GM04503 (cell line): ENCODE measurements at regions not wholly inside any gene's neighbourhood (a gene's known extent, or its start where the extent isn't known, plus 50 kb on each side); places are given as distances from the start of the nearest gene placed in this dataset.
"Not testable (repeated sequence)": the region's sequence is repeated elsewhere in the genome, so short reads cannot be mapped to it uniquely, and the experiment has no call there.

ENCODE experiments used
- DNase-seq: peaks from one replicate; pipeline ENCODE4 v3.0.0-alpha.2; 2012; ENCODE audit warnings: low read depth

DNA sequence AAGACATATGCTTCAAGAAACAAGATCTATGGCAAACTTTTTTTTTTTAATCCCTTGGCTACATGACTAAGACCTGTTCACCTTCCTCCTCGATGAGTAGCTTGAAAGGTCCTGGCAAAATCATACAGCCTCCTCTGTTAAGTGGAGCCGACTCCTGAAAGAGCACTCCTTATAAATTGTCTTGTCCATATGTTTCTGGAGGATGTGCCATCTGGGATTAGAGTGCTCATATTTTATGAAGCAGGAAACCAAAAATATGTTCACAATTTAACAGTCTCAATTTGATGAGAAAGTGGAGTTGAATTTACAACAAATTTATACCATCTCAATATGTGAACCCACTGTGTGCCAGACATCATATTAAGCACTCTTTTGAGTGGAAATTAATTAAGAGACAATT is 912.1 kb upstream of the FAT3 start:
- no peak for DNase-seq

DNA sequence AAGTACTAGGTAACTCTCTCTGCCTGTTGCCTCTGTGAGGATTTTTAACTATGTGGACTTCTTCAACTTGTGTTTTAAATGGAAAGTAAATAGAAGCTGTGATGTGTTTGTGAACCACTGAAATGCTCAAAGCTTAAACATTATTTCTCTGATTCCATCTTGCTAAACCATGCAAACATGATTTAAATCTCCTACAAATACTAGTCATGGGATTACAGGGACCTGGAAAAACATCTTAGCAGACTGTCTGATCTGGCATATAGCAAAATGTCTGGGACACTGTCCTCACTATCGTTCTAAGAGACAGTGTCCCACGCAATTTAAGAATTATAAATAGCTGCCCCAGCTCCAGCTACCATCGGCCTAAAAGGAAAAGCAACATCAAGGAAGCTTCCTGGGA is 914.5 kb upstream of the FAT3 start:
- no peak for DNase-seq

DNA sequence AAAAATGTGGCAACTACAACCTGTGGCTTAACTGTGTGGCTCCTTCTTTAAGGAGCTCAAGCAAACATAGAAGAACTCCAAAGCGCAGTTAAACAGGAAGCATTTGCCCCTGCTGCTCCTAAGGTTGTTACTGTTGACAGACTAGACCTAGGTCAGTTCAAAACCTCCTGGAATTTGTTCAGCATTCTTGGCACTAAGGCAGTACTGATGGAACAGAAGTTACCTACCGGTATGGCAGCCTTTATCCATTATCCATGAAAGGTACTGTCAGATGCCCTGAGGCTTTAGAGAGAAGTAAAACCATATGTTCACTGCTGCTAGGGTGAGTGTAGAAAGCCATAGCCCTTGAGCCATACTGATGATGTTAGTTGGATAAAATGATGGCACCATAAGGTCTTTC is 916.5 kb upstream of the FAT3 start:
- DNase-seq, result no peak

DNA sequence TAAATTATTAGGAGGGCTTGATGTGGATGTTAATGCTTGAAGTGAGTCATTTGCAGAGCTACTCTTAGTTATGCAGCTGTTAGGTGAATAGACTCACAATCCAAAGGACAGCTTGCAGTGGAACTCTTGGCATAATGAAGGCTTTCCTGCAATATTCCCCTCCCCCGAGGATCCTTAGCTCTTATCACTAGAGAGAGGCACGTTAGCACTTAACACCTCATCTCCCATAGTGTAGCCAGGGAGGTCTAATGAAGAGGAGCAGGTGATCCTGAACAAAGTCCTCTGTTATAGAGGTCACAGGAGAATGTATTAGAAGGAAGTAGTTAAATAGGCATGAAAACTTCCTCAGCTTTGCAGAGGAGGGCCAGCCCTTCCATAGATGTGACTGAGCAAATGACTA is 919.2 kb upstream of the FAT3 start:
- DNase-seq, result no peak

DNA sequence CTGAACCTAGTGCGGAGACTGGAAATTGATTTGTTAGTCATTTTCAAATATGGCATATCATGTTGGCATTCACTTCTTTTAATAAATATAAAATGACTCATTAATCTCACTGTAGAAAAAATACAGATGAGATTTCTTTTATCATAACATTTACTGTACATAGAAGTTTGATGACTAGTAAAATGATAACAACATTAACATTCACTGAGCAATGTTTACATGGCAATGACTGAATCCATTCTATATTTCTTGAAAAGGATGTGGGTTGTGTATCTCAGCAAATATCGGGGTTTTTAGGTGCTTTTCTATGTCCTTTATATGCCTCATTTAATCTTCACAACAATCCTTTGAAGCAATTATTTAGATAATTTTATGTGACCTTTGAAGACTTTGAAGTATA is 920.9 kb upstream of the FAT3 start:
- DNase-seq, result no peak

DNA sequence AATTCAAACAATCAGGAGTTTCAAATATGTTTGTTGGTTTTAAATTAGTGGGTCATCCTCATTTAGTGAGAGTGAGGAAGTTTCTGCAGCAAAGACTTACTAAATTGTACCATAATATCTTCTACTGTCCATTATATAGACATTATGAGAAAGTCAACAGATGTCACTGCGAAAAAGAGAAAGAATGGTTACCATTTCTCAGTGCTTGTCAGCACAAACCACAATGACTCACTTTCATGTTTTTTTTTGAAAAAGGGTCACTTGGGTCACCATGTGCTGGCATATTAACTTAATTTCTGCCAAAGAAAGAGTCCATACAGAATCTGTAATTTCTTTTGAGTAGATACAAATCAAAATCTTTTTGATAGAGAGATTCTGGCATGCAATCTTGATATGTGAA is 924.6 kb upstream of the FAT3 start:
- DNase-seq, result no peak

DNA sequence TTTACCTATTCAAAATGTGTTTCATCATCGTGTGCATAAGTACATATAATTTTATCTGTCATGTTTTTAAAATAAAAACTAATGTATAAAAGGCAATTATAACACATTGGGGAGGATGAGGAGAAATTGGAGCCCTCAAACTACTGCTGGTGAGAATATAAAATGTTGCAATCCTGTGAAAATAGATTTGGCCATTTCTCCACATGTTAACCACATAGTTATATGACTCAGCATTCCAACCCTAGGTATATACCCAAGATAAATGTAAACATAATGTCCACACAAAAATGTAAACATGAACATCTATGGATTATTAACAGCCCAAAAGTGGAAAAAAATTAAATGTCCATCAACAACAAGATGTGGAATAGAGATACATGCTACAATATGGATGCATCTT is 928.0 kb upstream of the FAT3 start:
- no peak for DNase-seq

DNA sequence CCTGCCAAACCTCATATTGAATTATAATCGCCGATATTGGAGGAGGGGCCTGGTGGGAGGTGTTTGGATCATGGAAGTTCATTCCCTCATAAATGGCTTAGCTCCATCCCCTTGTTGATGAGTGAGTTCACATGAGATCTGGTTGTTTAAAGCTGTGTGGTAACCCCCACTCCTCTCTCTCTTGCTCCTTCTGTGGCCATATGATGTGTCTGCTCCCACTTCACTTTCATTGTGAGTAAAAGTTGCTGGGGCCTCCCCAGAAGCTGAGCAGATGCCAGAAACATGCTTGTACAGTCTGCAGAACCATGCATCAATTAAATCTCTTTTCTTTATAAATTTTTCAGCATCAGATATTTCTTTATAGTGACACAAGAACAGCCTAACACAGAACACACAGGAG is 929.0 kb upstream of the FAT3 start:
- no peak for DNase-seq

DNA sequence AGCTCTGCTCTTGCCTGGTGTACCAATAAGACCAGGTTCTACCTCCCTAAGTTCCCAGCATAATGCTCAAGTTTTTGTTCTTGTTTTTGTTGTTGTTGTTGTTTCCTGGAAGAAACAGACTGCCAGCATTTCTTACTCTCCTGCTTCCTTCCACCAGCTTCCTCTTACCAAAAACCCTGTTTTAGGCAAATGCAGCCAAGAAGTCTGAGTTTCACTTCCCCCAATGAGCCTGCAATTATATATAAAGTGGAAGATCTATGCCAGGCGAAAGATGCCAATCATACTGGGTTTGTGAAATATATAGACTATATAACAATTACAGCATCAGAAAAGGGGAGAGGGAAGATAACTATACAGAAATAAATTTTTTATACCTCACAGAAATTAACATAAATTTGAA is 931.5 kb upstream of the FAT3 start:
- DNase-seq, result no peak

DNA sequence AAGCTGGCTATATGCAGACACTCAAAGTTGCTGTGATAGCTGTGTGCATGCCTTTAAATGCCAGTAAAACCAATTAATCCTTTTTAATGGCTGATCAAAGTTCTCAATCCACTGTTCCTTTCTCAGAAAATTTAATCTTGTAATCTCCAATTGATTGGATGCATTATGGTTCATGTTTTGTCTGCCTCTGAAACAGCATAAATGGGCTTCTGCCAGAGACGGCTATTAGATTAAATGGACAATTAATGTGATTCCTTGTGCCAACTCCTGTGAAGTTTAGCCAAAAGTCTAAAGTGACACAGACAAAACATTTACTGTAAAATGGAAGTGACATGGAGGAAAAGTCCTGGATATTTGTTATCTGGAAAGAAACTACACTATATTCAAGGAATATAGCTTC is 952.5 kb upstream of the FAT3 start:
- no peak for DNase-seq

DNA sequence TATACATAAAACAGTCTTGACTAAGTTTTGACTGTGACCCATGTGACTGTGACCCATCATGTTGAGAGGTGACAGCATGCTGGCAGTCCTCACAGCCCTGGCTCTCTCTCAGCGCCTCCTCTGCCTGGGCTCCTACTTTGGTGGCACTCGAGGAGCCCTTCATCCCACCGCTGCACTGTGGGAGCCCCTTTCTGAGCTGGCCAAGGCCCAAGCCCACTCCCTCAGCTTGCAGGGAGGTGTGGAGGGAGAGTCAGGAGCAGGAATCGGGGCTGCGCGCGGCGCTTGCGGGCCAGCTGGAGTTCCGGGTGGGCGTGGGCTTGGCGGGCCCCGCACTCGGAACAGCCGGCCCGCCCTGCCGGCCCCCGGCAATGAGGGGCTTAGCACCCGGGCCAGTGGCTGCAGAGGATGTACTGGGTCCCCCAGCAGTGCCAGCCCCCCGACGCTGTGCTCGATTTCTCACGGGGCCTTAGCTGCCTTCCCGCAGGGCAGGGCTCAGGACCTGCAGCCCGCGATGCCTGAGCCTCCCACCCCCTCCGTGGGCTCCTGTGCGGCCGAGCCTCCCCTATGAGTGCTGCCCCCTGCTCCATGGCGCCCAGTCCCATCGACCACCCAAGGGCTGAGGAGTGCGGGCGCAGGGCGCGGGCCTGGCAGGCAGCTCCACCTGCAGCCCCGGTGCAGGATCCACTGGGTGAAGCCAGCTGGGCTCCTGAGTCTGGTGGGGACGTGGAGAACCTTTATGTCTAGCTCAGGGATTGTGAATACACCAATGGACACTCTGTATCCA is 955.9 kb upstream of the FAT3 start:
- DNase-seq, result not testable (repeated sequence)

DNA sequence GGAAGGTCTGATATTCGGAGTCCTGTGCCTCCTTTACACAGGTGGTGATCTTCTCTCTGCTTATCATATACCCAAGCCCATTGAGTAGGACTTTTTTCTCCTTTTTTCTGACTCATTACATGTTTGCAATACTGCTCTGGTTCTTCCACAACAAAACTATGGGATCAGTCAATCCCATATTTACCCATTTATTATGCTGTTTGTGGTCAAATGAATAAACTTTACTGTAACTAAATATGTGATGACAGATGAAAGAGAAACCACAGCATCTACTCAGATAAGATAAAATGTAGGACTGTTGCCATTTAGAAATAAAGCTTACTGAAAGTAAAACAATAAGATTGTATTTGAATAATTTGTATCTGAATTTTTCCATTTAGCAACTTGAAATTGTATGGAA is 958.7 kb upstream of the FAT3 start:
- DNase-seq, result no peak

DNA sequence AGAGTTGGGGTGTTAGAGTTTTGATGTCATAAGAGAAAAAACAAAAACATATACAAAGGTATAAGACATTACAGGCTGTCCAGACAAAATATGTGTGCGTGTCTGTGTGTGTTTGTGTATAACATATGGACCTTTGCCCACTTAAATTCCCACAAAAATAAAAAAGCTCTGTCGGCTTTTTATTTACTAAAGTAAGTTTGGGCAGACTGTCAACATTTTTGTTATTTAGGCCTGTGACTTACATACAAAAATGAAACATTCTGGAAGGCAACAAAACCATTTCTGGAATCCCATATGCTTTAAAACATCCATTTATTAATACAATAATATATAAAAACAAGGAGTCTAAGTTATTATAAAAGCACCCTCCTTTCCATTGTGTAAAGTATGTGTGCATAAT is 960.1 kb upstream of the FAT3 start:
- DNase-seq, result no peak

DNA sequence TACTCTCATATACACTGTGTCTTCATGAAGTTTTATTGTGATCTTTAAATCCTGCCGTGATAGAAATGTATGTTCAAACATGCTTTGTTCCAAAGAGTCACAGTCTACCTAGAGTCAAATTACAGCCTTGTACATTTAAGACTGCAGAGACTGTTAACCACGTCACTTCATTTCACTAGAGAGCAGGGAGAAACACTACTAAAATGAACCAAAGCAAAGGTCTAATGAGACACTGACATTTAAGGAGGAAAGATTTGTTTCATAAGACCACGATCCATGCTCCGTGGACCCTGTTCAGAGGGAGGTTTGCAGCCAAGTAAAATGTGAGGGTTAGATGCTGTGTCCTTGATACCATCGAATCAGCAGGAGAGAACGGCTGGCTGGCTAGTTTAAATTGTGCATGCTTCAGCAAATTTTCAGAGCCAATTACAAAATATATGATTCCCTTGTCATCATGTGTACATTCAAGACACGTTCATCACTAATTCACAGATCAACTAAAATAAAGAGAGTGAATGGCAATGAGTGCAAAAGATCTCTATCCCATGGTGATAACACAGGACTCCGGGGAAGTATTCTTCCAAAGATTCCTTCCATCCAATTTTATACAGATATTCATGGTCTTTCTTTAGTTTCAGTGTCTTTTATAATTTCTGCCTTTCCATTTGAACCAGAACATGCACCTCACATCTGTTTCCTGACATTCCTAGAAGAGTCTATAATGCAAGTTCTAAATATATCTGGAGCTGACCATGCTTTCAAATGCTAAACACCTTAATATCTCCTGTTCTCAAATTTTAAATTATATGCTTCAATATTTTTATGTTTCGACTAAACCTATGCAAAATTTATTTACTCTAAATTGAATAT is 960.9 kb upstream of the FAT3 start:
- DNase-seq, result no peak

DNA sequence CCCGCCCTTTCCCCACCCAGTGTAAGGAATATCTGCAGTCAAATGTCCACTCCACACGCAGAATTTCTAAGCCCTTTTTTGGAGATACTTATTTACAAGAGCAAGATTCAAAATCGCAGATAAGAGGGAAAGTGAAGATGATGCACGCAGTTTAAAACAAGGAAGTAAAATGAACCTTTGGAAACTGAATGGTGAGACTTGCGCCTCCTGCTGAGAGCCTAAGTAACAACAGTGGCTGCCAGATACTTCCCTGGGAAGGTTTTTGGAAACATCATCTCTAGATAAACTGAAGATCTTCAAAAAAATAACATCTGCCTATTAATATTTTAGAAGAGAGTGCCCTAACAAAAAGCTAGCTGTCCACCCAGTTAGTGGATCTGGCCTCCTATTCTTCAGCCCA is 963.1 kb upstream of the FAT3 start:
- no peak for DNase-seq

DNA sequence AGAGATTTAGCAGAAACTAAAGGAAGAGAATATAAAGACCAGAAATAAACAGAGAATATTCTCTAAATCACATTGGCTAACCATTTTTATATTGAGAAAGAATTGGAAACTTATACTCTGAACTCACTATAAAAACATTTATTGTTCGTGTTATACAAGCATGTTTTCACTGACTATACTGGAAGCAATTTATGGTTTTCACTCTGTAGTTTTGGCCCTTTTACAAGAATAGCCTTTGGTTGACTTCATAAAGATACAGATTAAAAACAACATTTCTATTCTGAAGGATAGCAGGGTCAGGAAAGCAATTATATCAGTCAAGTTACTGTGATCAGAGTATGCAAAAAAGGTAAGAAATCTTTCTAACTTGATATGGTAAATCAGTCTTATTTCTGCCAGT is 965.7 kb upstream of the FAT3 start:
- no peak for DNase-seq

DNA sequence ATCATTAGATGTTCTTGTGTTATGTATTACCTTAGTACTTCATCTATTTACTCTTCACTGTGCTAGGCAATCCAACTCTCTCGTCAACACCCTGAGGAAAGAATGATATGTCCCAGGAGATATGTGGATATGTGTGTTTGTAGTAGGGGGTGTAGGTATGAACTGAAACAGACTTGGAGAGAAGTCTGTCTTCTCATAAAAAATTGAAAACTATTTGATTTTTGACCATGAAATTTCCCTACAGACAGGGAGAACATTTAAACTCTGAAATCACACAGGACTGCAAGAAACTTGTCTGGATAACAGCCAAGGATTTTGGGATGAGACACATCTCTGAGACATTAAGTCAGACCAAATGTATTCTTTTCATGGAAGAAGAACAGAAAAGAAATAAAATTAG is 967.0 kb upstream of the FAT3 start:
- no peak for DNase-seq

DNA sequence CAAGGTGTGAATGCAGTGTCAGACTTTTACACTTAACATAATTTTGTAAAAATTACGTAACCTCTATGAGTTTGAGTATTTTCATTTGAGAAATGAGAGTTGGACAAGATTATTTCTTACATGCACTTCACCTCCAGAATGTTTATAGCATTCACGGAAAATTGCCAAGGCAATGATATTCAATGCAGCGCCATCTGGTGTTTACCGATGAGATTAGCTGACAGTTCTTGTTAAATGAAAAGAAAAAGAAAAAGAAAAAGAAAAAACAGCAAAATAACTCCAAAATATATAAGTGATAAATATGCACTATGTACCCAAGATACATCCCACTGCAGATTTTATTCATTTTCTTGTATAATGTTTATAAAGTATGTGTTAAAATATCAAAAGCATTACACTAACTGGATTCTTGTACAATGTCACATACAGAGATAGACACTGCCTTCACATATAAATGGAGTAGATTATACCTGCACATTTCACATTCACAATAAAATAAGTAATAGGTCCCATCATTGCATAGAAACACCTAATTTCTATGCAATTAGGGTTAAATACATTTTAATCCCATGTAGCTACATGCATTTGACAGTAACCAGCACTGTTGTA is 976.3 kb upstream of the FAT3 start:
- no peak for DNase-seq

DNA sequence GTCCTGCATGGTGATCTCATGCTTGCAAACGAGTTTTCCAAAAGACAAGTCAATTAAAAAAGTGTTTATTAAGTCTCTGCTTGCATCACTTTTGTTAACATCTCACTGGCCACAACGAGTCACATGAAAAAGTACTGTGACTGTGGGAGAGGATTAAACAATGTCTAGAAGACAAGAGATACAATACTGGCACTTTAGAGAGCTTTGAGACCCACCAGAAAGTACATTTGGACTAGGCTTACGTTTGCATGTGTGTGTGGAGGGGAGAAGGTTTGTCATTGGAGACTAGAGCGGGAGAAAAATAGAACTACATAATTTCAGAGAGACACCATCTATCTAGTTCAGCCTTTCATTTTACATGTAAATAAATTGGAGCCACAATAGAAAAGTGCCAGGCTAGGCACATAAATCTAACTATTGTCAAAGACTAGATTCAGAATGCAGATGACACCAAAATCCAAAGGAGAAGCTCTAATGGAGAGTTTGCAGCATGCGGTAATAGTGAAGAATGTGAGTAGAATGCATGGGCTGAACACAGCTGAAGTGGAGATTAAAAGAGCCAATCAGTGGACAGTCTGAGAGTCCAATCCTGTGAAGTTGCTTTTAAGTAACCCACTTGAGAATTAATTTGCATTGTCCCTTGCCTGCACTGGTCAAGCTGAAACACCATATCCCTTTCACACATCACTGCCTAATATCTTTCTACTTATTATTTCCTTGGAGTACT is 977.4 kb upstream of the FAT3 start:
- DNase-seq, result no peak

DNA sequence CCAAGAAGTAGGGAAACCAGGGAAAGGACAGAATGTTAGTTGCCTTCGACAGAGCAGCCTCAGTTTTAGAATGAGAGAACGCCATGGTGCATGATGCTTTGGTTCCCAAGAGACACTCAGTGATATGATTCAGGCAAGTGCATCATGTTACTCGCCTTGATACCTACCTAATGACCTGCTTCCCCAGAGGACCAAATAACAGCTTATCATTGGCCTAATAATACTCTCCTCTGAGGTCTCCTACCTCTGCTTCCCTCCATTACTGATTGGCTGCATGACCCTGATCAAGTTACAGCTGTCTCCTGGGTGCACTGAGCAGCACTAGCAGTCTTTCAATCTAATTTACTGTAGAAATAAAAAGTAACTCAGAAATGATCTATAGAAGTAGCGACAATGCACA is 979.7 kb upstream of the FAT3 start:
- no peak for DNase-seq

DNA sequence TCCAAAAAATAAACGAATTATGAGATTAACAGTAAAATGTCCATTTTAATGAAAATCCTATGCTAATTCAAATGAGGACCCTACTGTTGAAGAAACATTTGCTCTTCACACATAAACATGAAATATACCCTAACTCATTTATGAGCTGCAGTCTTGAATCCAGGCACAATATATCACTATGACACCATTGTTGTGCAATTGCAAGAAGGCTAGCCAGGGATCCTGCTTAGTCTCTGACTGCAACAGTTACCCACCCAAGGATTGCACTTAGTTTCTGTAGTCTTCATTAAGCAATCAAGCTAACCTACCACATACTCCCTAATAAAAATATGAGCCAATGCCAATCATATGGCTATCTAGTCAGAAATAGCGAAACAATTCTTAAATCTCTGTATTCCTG is 981.0 kb upstream of the FAT3 start:
- no peak for DNase-seq

DNA sequence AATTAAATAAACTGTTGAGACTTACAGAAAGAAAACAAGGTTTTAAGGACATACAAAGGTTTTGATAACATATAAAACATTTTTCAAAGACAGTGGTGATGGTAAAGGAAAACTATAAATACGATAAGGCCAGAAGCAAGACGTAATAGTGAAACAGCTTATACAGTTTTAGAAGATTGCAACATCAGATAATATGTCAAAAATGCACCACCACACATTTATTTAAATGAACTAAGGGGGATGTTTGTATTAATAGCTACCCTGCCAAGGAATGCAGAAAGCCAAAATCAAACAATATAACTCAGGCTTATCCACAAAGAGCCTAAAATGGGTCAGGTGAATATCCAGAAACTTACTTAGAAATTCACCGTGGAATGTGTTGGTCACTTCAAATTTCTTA is 981.6 kb upstream of the FAT3 start:
- no peak for DNase-seq

DNA sequence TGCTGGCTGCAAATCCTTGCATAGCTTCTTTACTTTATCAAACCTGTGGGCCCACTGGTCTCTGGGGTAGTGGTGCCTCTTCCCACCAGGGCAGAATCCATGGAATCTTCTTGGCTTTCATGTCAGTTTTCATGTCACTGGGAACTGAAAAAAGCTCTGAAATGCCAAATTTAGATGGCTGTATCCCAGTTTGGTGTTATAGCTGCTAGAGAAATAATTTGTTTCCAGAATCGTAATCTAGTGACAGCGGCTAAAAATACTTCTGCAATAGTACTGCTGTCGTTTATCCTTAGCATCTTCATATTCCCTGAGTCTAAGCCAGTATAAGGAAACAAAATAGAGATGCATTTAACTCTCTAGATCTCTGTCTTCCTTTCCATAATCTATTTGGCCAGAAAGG is 983.4 kb upstream of the FAT3 start:
- no peak for DNase-seq
